ENCODE measurements at regions not wholly inside any gene's neighbourhood (a gene's known extent, or its start where the extent isn't known, plus 50 kb on each side); places are given as distances from the start of the nearest gene placed in this dataset.
A peak's percentile ranks its signal among the peaks of the same experiment; 100 is the strongest.

DNA sequence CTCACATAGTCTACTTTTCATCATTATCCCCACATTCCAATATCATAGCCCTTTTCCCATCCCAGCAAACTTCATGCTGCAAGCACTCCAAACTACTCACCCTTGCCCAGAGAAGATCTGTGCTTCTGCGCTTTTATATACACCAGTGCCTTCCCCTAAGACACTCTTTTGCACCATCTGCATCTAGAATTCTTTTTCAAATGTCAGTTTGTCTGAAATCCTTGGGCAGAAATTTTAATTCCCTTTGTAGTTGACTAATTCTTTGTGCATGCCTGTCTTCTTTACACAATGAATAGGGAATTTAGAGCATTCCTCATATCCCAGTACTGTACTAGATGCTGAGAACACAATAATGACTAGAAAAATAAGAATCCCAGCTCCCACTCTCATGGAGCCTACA lies 298.9 kb downstream of the KCNN2 start:
- H4K20me1 ChIP-seq = no peaks in the 10 kb centered on the region
- H3K4me3 ChIP-seq = no peak overlapping the region
- H3K36me3 ChIP-seq = no peaks in the 10 kb centered on the region
- no peaks in the 10 kb centered on the region for H3K27me3 ChIP-seq
- H3K9me3 ChIP-seq (replicated peaks in 1 of 11) = no peaks in the 10 kb centered on the region
- H3K9ac ChIP-seq = no peak overlapping the region
- no peak overlapping the region for H3K27ac ChIP-seq
- no peak for TF ChIP-seq Cebpa-rat (IDR thresholded peaks at IDR 0.05)
- H3K4me1 ChIP-seq = no peaks in the 10 kb centered on the region
- H3K4me2 ChIP-seq = no peak overlapping the region

- H3K36me3 ChIP-seq = no peaks in the 10 kb centered on the region
- no peaks in the 10 kb centered on the region for H4K20me1 ChIP-seq
- H3K9ac ChIP-seq = no peak overlapping the region
- TF ChIP-seq Cebpa-rat (IDR thresholded peaks at IDR 0.05) = no peak
- H3K9me3 ChIP-seq (replicated peaks in 1 of 11) = no peaks in the 10 kb centered on the region
- no peak overlapping the region for H3K27ac ChIP-seq
- no peak overlapping the region for H3K4me2 ChIP-seq
- H3K4me1 ChIP-seq = no peaks in the 10 kb centered on the region
- no peaks in the 10 kb centered on the region for H3K27me3 ChIP-seq
- no peak overlapping the region for H3K4me3 ChIP-seq
These were observed 296.3 kb downstream of the KCNN2 start for GRCh38 chr5:114658194-114658593.

DNA sequence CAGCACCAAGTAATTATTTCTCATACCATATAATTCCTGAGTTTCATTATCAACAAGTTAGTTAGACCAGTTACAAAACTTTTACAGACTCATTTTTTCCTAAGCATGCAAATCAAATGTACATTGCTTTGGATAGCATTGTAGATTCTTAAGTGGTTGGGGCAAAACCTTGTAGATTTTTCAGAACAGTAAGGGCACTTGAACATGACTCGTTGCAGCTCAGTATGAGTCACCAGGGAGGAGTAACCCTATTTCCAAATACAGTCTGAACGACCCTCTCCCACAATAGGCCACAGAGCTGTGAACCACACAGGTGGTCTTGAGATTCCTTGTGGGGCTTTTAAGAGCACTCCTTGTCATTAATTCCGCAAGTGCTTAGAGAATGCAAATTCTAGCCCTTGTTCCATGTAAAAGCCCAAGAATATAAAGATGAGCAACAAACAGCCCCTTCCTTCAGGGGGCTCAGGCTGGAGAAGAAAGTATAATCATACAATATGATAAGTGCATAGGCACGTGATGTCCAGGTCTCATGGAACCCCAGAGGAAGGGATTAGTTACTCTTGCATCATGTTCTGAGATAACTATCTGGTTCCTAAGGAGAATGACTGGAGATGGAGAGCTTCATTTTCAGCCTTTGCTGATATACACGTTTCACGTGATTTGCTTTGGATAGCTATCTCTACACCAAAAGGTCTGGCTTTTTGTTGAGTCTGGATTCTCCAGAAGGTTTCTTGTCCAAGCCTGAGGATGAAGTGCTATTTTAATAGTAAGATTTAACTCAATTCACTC lies 295.7 kb downstream of the KCNN2 start:
- Histone ChIP-seq H3K27me3 (no peaks in the 10 kb centered on the region), H4K20me1 (no peaks in the 10 kb centered on the region), H3K4me3 (no peak overlapping the region), H3K4me2 (no peak overlapping the region), H3K4me1 (no peaks in the 10 kb centered on the region), H3K27ac (no peak overlapping the region), H3K9me3 (replicated peaks in 1 of 11) (no peaks in the 10 kb centered on the region), H3K9ac (no peak overlapping the region), H3K36me3 (no peaks in the 10 kb centered on the region)
- no peak for TF ChIP-seq Cebpa-rat (IDR thresholded peaks at IDR 0.05)

- Histone ChIP-seq H3K36me3 (no peaks in the 10 kb centered on the region), H3K9ac (no peak overlapping the region)
- no peak for TF ChIP-seq Cebpa-rat (IDR thresholded peaks at IDR 0.05)
These were observed 288.0 kb downstream of the KCNN2 start for GRCh38 chr5:114649878-114650277.

DNA sequence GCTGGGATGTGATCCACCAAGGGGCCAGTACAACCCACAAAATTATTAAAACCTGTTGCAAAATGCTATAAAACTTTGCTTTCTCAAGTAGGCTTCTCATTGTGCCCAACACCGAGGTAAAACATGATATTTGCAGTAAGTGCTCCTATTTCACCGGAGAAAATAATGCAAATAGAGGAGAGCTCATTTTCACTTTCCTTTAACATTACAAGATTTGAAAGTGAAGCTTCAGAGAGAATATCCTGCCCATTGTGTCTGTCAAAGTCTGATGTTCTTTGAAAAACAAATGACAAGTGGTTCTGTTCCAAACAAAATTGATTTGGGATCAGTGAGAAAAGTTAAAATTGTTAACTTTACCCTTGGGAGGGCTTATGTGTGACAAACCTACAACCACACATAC lies 287.1 kb downstream of the KCNN2 start:
- H3K27me3 ChIP-seq = no peaks in the 10 kb centered on the region
- no peaks in the 10 kb centered on the region for H3K36me3 ChIP-seq
- no peaks in the 10 kb centered on the region for H3K4me1 ChIP-seq
- no peaks in the 10 kb centered on the region for H4K20me1 ChIP-seq
- peaks cover 3 to 10% (median 8%) of the 10 kb centered on the region in 11 experiments; a peak in 15 of 22 replicates for H3K9me3 ChIP-seq (replicated peaks in 1 of 11)
- H3K4me3 ChIP-seq = no peak overlapping the region
- TF ChIP-seq Cebpa-rat (IDR thresholded peaks at IDR 0.05) = no peak
- no peak overlapping the region for H3K27ac ChIP-seq
- H3K9ac ChIP-seq = no peak overlapping the region
- H3K4me2 ChIP-seq = no peak overlapping the region

More at GRCh38 chr5:114649878-114650277, 288.0 kb downstream of the KCNN2 start:
- no peaks in the 10 kb centered on the region for H3K27me3 ChIP-seq
- no peak overlapping the region for H3K27ac ChIP-seq
- no peak overlapping the region for H3K4me3 ChIP-seq
- peaks cover 0 to under 1% (median 0%) of the 10 kb centered on the region in 11 experiments; a peak in 1 of 22 replicates for H3K9me3 ChIP-seq (replicated peaks in 1 of 11)
- H3K4me1 ChIP-seq = no peaks in the 10 kb centered on the region
- no peaks in the 10 kb centered on the region for H4K20me1 ChIP-seq
- H3K4me2 ChIP-seq = no peak overlapping the region

- Histone ChIP-seq H3K27ac (no peak overlapping the region), H3K4me3 (no peak overlapping the region), H4K20me1 (no peaks in the 10 kb centered on the region), H3K36me3 (no peaks in the 10 kb centered on the region), H3K4me2 (no peak overlapping the region), H3K4me1 (no peaks in the 10 kb centered on the region), H3K9me3 (replicated peaks in 1 of 11) (peaks cover 11 to 26% (median 19%) of the 10 kb centered on the region in 11 experiments; a peak in 19 of 22 replicates), H3K27me3 (no peaks in the 10 kb centered on the region), H3K9ac (no peak overlapping the region)
- no peak for TF ChIP-seq Cebpa-rat (IDR thresholded peaks at IDR 0.05)
These were observed 282.7 kb downstream of the KCNN2 start for GRCh38 chr5:114644576-114644975.

DNA sequence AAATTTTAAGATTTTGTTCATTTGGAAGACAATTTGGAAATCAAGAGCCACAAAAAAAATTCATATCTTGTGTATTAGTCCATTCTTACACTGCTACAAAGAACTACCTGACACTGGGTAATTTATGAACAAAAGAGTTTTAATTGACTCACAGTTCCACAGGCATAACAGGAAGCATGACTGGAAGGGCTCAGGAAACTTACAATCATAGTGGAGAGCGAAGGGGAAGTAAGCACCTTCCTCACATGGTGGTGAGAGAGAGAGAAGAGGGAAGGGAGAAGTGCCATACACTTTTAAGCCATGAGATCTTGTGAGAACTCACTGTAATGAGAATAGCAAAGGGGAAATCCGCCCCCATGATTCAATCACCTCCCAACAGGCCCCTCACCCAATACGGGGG lies 274.4 kb downstream of the KCNN2 start:
- Histone ChIP-seq H3K36me3 (no peaks in the 10 kb centered on the region), H3K9ac (no peak overlapping the region), H3K4me1 (no peaks in the 10 kb centered on the region; a peak in 1 of 20 replicates), H3K9me3 (replicated peaks in 1 of 11) (no peaks in the 10 kb centered on the region), H4K20me1 (no peaks in the 10 kb centered on the region), H3K4me3 (no peak overlapping the region), H3K27me3 (no peaks in the 10 kb centered on the region), H3K4me2 (no peak overlapping the region), H3K27ac (no peak overlapping the region)
- TF ChIP-seq Cebpa-rat (IDR thresholded peaks at IDR 0.05) = no peak

DNA sequence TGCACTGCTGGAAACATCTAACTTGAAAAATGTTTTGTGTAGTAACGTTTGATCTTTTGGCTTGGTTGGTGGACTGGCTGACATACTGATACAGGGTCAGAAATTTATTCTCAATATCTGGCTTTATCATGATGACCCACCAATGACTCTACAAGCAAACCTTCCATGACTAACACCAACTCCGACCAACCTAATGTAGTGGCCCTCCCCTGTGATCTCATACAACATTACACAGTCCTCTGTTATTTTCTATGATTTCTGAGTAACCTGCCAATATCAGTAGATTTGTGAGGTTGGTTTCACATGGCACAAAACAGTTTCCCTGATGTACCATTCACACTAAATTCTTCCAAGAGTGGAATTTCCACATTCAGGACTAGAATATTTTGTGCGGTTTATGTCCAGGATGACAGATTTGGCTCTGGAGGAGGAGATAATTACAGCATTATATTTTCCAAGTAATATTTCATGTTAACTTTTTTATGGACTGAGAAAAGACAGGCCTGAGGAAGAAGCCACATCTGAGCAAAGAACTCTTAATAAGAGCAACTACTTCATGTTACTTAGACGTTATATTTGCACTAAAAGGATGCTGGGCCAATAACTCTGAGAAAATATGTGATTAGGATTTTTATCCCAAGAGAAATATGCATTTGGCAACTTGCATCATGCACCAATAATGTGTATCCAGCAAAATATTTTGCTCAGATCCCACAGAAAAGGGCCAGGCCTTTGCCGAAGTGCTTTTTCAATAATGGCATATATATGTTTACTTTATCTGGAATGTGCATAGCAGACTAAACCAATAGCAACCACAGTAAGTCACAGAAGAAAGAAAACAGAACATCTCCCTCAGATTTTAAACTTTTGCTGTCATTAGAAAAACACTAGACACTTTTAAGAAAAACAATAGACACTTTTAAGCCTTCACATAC lies 273.4 kb downstream of the KCNN2 start:
- Histone ChIP-seq H3K4me1 (no peaks in the 10 kb centered on the region; a peak in 1 of 20 replicates), H3K36me3 (no peaks in the 10 kb centered on the region), H3K9ac (no peak overlapping the region), H3K9me3 (replicated peaks in 1 of 11) (no peaks in the 10 kb centered on the region), H3K4me3 (no peak overlapping the region), H3K4me2 (no peak overlapping the region), H3K27ac (no peak overlapping the region), H4K20me1 (no peaks in the 10 kb centered on the region), H3K27me3 (no peaks in the 10 kb centered on the region)
- no peak for TF ChIP-seq Cebpa-rat (IDR thresholded peaks at IDR 0.05)

DNA sequence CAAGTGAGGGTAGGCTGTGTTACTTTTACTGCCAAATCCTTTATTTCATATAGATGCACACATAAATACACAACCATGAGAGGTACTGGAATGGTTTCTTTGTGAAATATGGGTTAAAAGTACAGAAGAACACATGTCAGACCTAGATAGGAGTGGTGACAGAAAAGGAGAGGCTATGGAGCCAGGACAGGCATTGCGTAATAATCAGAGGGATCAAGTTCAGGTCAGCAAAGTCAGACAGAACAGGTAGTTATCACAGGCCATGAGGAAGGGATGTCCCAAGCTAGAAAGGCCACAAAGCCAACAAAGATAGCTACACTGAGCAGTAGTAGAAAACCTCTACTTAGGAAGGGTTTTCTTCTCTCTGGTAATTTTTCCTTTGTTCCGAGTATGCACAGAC lies 272.6 kb downstream of the KCNN2 start:
- no peak overlapping the region for H3K4me2 ChIP-seq
- no peaks in the 10 kb centered on the region for H3K27me3 ChIP-seq
- H3K9ac ChIP-seq = no peak overlapping the region
- H3K4me3 ChIP-seq = no peak overlapping the region
- no peak overlapping the region for H3K27ac ChIP-seq
- TF ChIP-seq Cebpa-rat (IDR thresholded peaks at IDR 0.05) = peak in 7 of 11 experiments; percentile 22 to 93 (median 66); a peak in 12 of 22 replicates
- no peaks in the 10 kb centered on the region; a peak in 1 of 20 replicates for H3K4me1 ChIP-seq
- H3K36me3 ChIP-seq = no peaks in the 10 kb centered on the region
- no peaks in the 10 kb centered on the region for H4K20me1 ChIP-seq
- no peaks in the 10 kb centered on the region for H3K9me3 ChIP-seq (replicated peaks in 1 of 11)

All from BLaER1 treated with 17β-estradiol and CSF1 and Interleukin-3, amounts not matched to agents 10 nM and 100 nM (cell line).